WTC11 (cell line): ENCODE measurements at regions not wholly inside any gene's neighbourhood (a gene's known extent, or its start where the extent isn't known, plus 50 kb on each side); places are given as distances from the start of the nearest gene placed in this dataset.

Source experiments
- ATAC-seq: fragments of 200-7000 bp; cut with Tn5 transposase; 2 replicates; pipeline ENCODE4 v1.10.0; 2021; ENCODE audit warnings: mild to moderate bottlenecking, moderate library complexity
- CTCF ChIA-PET: fragments of 300-600 bp; sonication (Branson Sonifier 250); formaldehyde crosslinking; loops from one replicate; lab custom pipeline; 2021; ENCODE audit warnings: antibody characterized with exemption; lab: Charles Lee
- POLR2A ChIA-PET: fragments of 350-600 bp; sonication (Branson Sonifier 250); formaldehyde crosslinking; loops from one replicate; lab custom pipeline; 2021; ENCODE audit warnings: antibody characterized with exemption; lab: Charles Lee
- DNase-seq: peaks from one replicate; pipeline ENCODE4 v3.0.0; 2021; ENCODE audit warnings: low spot score
- H3K27ac Mint-ChIP-seq: 2 replicates; pipeline ENCODE4 v1.8.0; 2021; ENCODE audit warnings: mixed read lengths
- H3K27me3 Mint-ChIP-seq: 2 replicates; pipeline ENCODE4 v1.8.0; 2021; ENCODE audit warnings: low read depth, mild to moderate bottlenecking, moderate library complexity, mixed read lengths
- H3K36me3 Mint-ChIP-seq: 2 replicates; pipeline ENCODE4 v1.8.0; 2021; ENCODE audit warnings: mixed read lengths
- H3K4me1 Mint-ChIP-seq: 2 replicates; pipeline ENCODE4 v1.8.0; 2022; ENCODE audit warnings: mixed read lengths
- H3K4me3 Mint-ChIP-seq: 2 replicates; pipeline ENCODE4 v1.8.0; 2021; ENCODE audit warnings: mild to moderate bottlenecking, moderate library complexity, mixed read lengths
- H3K9me3 Mint-ChIP-seq: 2 replicates; pipeline ENCODE4 v1.8.0; 2021; ENCODE audit warnings: mixed read lengths
- CTCF ChIP-seq: fragments of 200-600 bp; IDR thresholded peaks from 2 replicates; pipeline ENCODE4 v1.8.0; 2022; ENCODE audit warnings: antibody characterized with exemption
- E2F4 ChIP-seq: sonication (generic); formaldehyde crosslinking; IDR thresholded peaks from 2 replicates; pipeline ENCODE4 v1.8.1; 2022; ENCODE audit warnings: low read depth, mild to moderate bottlenecking, moderate library complexity, missing genetic modification reagents, borderline replicate concordance
- ELF4 ChIP-seq: sonication (generic); formaldehyde crosslinking; IDR thresholded peaks from 2 replicates; pipeline ENCODE4 v1.8.1; 2022; ENCODE audit warnings: low read depth, mild to moderate bottlenecking, moderate library complexity, missing genetic modification reagents
- EMX1 ChIP-seq: fragments of 250-450 bp; sonication (Bioruptor Pico); IDR thresholded peaks from 2 replicates; pipeline ENCODE4 v1.8.0; 2021; ENCODE audit warnings: mild to moderate bottlenecking
- GABPB1 ChIP-seq: sonication (generic); formaldehyde crosslinking; IDR thresholded peaks from 2 replicates; pipeline ENCODE4 v1.8.1; 2023; ENCODE audit warnings: mild to moderate bottlenecking, missing genetic modification reagents
- IRF2 ChIP-seq: sonication (generic); formaldehyde crosslinking; IDR thresholded peaks from 2 replicates; pipeline ENCODE4 v1.8.0; 2022; ENCODE audit warnings: low read depth, missing genetic modification reagents, borderline replicate concordance
- JUN ChIP-seq: sonication (generic); formaldehyde crosslinking; IDR thresholded peaks from 2 replicates; pipeline ENCODE4 v1.8.0; 2023; ENCODE audit warnings: mild to moderate bottlenecking, missing genetic modification reagents
- NFATC4 ChIP-seq: fragments of 250-450 bp; sonication (Bioruptor Pico); IDR thresholded peaks from 2 replicates; pipeline ENCODE4 v1.9.0; 2021; ENCODE audit warnings: mild to moderate bottlenecking
- NFYB ChIP-seq: sonication (generic); formaldehyde crosslinking; conservative IDR thresholded peaks from 2 replicates; pipeline ENCODE4 v1.8.0; 2022; ENCODE audit warnings: low read depth, missing genetic modification reagents
- PREB ChIP-seq: sonication (generic); formaldehyde crosslinking; IDR thresholded peaks from 2 replicates; pipeline ENCODE4 v1.8.1; 2022; ENCODE audit warnings: mild to moderate bottlenecking, missing genetic modification reagents, moderate library complexity, borderline replicate concordance
- PRRX2 ChIP-seq: fragments of 250-450 bp; sonication (Bioruptor Pico); IDR thresholded peaks from 2 replicates; pipeline ENCODE4 v1.8.0; 2021; ENCODE audit warnings: mild to moderate bottlenecking
- RORB ChIP-seq: fragments of 250-450 bp; sonication (Bioruptor Pico); IDR thresholded peaks from 2 replicates; pipeline ENCODE4 v1.9.0; 2021; ENCODE audit warnings: mild to moderate bottlenecking
- SMAD3 ChIP-seq: sonication (generic); formaldehyde crosslinking; IDR thresholded peaks from 2 replicates; pipeline ENCODE4 v1.8.0; 2022; ENCODE audit warnings: missing genetic modification reagents, mild to moderate bottlenecking, borderline replicate concordance
- ZBTB21 ChIP-seq: sonication (generic); formaldehyde crosslinking; IDR thresholded peaks from 2 replicates; pipeline ENCODE4 v1.8.1; 2023; ENCODE audit warnings: mild to moderate bottlenecking, missing genetic modification reagents, borderline replicate concordance
- ZNF138 ChIP-seq: sonication (generic); formaldehyde crosslinking; conservative IDR thresholded peaks from 2 replicates; pipeline ENCODE4 v1.8.1; 2022; ENCODE audit warnings: mild to moderate bottlenecking, moderate library complexity, missing genetic modification reagents
- ZNF232 ChIP-seq: sonication (generic); formaldehyde crosslinking; IDR thresholded peaks from 2 replicates; pipeline ENCODE4 v1.8.0; 2022; ENCODE audit warnings: mild to moderate bottlenecking, missing genetic modification reagents
- TF ChIP-seq, protein P1 (sequence below): sonication (generic); formaldehyde crosslinking; IDR thresholded peaks from 2 replicates; pipeline ENCODE4 v1.8.0; 2022; ENCODE audit warnings: mild to moderate bottlenecking, missing genetic modification reagents
- TF ChIP-seq, protein P2 (sequence below): sonication (generic); formaldehyde crosslinking; IDR thresholded peaks from 2 replicates; pipeline ENCODE4 v1.8.1; 2023; ENCODE audit warnings: mild to moderate bottlenecking, missing genetic modification reagents
- TF ChIP-seq, protein P3 (sequence below): sonication (generic); formaldehyde crosslinking; conservative IDR thresholded peaks from 2 replicates; pipeline ENCODE4 v1.8.1; 2023; ENCODE audit warnings: mild to moderate bottlenecking, low read depth, missing genetic modification reagents, moderate library complexity
- TF ChIP-seq, protein P4 (sequence below): sonication (generic); formaldehyde crosslinking; IDR thresholded peaks from 2 replicates; pipeline ENCODE4 v1.8.1; 2022; ENCODE audit warnings: missing genetic modification reagents, borderline replicate concordance

DNA sequence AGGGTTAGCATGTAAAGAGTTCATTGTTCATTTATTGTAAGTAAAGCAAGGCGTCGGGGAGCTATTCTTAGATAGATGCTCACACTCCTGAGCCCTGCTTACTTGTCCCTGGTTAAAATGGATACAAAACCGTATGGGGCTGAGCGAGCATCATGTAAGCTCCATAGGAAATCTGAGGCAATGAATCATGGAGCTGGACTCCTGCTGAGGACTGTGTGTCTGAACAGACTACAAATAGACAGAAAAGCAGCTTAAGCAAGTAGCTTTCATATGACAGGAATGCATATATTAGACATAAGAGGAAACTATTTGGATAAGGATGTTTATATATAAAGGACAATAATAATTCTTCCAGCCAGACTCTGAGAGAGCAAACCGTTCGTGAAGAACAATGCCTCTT, 604.9 kb upstream of the PTBP2 start:
- H3K4me1 Mint-ChIP-seq: peaks cover 7% of the 10 kb centered on the region
- H3K4me3 Mint-ChIP-seq: no peak overlapping the region
- no peaks in the 10 kb centered on the region for H3K27me3 Mint-ChIP-seq
- peaks cover 15% of the 10 kb centered on the region for H3K9me3 Mint-ChIP-seq
- H3K27ac Mint-ChIP-seq: no peak overlapping the region
- TF ChIP-seq IRF2 (CRISPR knock-in tag) (no peak), CTCF (no peak), NFATC4 (CRISPR knock-in tag) (no peak), JUN (CRISPR knock-in tag) (no peak), PREB (CRISPR knock-in tag) (no peak), ZNF232 (CRISPR knock-in tag) (no peak), PRRX2 (CRISPR knock-in tag) (no peak), GABPB1 (CRISPR knock-in tag) (no peak), ELF4 (no peak), SMAD3 (CRISPR knock-in tag) (no peak), NFYB (CRISPR knock-in tag) (no peak), ZBTB21 (CRISPR knock-in tag) (no peak), E2F4 (CRISPR knock-in tag) (no peak), EMX1 (CRISPR knock-in tag) (no peak), ZNF138 (CRISPR knock-in tag) (no peak), RORB (CRISPR knock-in tag) (no peak)
- TF ChIP-seq, protein P1, sequence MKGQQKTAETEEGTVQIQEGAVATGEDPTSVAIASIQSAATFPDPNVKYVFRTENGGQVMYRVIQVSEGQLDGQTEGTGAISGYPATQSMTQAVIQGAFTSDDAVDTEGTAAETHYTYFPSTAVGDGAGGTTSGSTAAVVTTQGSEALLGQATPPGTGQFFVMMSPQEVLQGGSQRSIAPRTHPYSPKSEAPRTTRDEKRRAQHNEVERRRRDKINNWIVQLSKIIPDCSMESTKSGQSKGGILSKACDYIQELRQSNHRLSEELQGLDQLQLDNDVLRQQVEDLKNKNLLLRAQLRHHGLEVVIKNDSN (CRISPR knock-in tag): no peak
- TF ChIP-seq, protein P2, sequence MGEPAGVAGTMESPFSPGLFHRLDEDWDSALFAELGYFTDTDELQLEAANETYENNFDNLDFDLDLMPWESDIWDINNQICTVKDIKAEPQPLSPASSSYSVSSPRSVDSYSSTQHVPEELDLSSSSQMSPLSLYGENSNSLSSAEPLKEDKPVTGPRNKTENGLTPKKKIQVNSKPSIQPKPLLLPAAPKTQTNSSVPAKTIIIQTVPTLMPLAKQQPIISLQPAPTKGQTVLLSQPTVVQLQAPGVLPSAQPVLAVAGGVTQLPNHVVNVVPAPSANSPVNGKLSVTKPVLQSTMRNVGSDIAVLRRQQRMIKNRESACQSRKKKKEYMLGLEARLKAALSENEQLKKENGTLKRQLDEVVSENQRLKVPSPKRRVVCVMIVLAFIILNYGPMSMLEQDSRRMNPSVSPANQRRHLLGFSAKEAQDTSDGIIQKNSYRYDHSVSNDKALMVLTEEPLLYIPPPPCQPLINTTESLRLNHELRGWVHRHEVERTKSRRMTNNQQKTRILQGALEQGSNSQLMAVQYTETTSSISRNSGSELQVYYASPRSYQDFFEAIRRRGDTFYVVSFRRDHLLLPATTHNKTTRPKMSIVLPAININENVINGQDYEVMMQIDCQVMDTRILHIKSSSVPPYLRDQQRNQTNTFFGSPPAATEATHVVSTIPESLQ (CRISPR knock-in tag): no peak
- TF ChIP-seq, protein P3, sequence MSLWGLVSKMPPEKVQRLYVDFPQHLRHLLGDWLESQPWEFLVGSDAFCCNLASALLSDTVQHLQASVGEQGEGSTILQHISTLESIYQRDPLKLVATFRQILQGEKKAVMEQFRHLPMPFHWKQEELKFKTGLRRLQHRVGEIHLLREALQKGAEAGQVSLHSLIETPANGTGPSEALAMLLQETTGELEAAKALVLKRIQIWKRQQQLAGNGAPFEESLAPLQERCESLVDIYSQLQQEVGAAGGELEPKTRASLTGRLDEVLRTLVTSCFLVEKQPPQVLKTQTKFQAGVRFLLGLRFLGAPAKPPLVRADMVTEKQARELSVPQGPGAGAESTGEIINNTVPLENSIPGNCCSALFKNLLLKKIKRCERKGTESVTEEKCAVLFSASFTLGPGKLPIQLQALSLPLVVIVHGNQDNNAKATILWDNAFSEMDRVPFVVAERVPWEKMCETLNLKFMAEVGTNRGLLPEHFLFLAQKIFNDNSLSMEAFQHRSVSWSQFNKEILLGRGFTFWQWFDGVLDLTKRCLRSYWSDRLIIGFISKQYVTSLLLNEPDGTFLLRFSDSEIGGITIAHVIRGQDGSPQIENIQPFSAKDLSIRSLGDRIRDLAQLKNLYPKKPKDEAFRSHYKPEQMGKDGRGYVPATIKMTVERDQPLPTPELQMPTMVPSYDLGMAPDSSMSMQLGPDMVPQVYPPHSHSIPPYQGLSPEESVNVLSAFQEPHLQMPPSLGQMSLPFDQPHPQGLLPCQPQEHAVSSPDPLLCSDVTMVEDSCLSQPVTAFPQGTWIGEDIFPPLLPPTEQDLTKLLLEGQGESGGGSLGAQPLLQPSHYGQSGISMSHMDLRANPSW (CRISPR knock-in tag): no peak
- TF ChIP-seq, protein P4, sequence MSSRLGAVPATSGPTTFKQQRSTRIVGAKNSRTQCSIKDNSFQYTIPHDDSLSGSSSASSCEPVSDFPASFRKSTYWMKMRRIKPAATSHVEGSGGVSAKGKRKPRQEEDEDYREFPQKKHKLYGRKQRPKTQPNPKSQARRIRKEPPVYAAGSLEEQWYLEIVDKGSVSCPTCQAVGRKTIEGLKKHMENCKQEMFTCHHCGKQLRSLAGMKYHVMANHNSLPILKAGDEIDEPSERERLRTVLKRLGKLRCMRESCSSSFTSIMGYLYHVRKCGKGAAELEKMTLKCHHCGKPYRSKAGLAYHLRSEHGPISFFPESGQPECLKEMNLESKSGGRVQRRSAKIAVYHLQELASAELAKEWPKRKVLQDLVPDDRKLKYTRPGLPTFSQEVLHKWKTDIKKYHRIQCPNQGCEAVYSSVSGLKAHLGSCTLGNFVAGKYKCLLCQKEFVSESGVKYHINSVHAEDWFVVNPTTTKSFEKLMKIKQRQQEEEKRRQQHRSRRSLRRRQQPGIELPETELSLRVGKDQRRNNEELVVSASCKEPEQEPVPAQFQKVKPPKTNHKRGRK (CRISPR knock-in tag): no peak
- POLR2A ChIA-PET: no interaction called here
- no peaks in the 10 kb centered on the region; the same call in 1 of the 2 replicates for H3K36me3 Mint-ChIP-seq
- CTCF ChIA-PET: interaction anchor here (1.6 kb wide), 1 partner anchor 164 kb away, joined by 3 read pairs; no protein-coding TSS in a partner anchor
- no peak for ATAC-seq
- DNase-seq: no peak
